Activated T-cell treated with anti-CD3 and anti-CD28 coated beads, Interleukin-2, amount 50 U/mL, for 24 hours (primary cell): ENCODE measurements at regions not wholly inside any gene's neighbourhood (a gene's known extent, or its start where the extent isn't known, plus 50 kb on each side); places are given as distances from the start of the nearest gene placed in this dataset.

ENCODE experiments used
- DNase-seq: peaks from one replicate; pipeline ENCODE4 v3.0.0-alpha.2; 2020
- H3K27ac Mint-ChIP-seq: 2 replicates; pipeline ENCODE4 v1.8.0; 2020; ENCODE audit warnings: mild to moderate bottlenecking, mixed read lengths
- H3K27me3 Mint-ChIP-seq: 2 replicates; pipeline ENCODE4 v1.8.0; 2020; ENCODE audit warnings: mixed read lengths
- H3K36me3 Mint-ChIP-seq: 2 replicates; pipeline ENCODE4 v1.8.0; 2020; ENCODE audit warnings: low read depth, mixed read lengths
- H3K4me1 Mint-ChIP-seq: 2 replicates; pipeline ENCODE4 v1.8.0; 2020; ENCODE audit warnings: low read depth, mixed read lengths
- H3K4me3 Mint-ChIP-seq: 2 replicates; pipeline ENCODE4 v1.8.0; 2020; ENCODE audit warnings: mild to moderate bottlenecking, moderate library complexity, mixed read lengths
- H3K9me3 Mint-ChIP-seq: 2 replicates; pipeline ENCODE4 v1.8.0; 2020; ENCODE audit warnings: mixed read lengths

DNA sequence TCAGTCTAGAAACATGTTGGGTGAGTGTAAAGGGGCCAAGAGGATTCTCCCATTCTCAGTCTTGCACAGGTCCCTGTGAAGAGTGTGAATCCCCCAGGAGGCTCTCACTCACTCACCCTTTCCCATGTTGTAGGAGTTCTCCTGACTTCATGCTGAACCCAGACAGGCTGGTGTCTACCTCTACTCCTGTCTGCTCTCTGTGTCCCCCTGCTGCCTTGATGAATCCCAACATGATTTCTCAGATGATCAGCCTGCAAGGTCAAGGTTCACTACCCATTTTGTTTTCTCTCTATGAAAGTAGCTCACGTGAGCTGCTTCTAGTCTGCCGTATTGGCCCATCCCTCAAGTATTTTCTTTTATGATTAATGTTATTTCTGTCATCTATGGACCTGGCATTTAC lies 500.6 kb downstream of the ETS1 start:
- DNase-seq: no peak
- Mint-ChIP-seq H3K4me3 (no peak overlapping the region), H3K9me3 (peaks cover 5% of the 10 kb centered on the region), H3K36me3 (no peaks in the 10 kb centered on the region), H3K4me1 (peaks cover 39% of the 10 kb centered on the region), H3K27ac (no peak overlapping the region), H3K27me3 (no peaks in the 10 kb centered on the region)

DNA sequence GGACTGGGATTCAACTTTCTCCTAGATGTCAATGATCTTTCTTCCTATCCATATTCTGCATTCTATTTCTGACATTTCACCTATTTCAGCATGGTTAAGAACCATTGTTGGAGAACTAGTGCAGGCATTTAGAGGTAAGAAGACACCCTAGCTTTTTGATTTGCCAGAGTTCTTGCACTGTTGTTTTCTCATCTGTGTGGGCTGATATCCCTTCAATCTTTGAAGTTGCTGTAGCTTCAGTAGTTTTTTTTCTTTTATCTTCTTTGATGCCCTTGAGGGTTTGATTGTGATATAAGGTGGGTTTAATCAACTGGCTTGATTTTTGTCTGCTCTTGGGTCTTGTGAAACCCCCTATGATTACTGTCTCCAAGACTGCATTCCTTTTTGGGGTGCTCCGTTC lies 502.1 kb downstream of the ETS1 start:
- peaks cover 44% of the 10 kb centered on the region for H3K4me1 Mint-ChIP-seq
- H3K9me3 Mint-ChIP-seq: peaks cover 5% of the 10 kb centered on the region
- H3K27me3 Mint-ChIP-seq: no peaks in the 10 kb centered on the region
- no peak for DNase-seq
- H3K4me3 Mint-ChIP-seq: no peak overlapping the region
- H3K27ac Mint-ChIP-seq: no peak overlapping the region
- no peaks in the 10 kb centered on the region for H3K36me3 Mint-ChIP-seq

DNA sequence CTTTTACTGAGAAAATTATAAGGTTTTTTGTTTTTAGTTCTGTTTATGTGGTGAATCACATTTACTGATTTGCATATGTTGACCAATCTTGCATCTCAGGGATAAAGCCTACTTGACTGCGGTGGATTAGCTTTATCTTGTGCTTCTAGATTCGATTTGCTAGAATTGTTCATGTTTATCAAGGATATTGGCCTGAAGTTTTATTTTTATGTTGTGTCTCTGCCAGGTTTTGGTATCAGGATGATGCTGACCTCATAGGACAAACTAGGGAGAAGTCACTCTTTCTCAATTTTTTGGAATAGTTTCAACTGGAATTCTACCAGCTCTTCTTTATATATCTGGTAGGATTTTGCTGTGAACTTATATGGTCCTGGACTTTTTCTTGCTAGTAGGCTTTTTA lies 504.8 kb downstream of the ETS1 start:
- Mint-ChIP-seq H3K36me3 (no peaks in the 10 kb centered on the region), H3K4me1 (peaks cover 53% of the 10 kb centered on the region), H3K27me3 (no peaks in the 10 kb centered on the region)

DNA sequence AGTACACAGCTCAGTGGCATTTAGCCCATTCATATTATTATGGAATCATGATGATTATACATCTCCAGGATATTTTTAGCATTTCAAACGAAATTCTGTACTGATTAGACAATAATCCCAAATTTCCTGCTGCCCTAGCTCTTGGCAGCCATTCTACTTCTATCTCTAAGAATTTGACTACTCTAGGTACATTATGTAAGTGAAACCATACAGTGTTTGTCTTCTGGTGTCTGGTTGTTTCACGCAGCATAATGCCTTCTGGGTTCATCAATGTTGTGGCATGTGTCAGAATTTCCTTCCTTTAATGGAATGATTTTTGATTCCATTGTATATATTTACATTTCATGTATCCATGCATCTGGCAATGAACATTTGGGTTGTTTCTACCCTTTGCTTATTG lies 517.7 kb downstream of the ETS1 start:
- no peak for DNase-seq

More for the DNA sequence above, 504.8 kb downstream of the ETS1 start:
- DNase-seq: no peak
- no peaks in the 10 kb centered on the region for H3K9me3 Mint-ChIP-seq
- no peak overlapping the region for H3K27ac Mint-ChIP-seq
- H3K4me3 Mint-ChIP-seq: no peak overlapping the region

DNA sequence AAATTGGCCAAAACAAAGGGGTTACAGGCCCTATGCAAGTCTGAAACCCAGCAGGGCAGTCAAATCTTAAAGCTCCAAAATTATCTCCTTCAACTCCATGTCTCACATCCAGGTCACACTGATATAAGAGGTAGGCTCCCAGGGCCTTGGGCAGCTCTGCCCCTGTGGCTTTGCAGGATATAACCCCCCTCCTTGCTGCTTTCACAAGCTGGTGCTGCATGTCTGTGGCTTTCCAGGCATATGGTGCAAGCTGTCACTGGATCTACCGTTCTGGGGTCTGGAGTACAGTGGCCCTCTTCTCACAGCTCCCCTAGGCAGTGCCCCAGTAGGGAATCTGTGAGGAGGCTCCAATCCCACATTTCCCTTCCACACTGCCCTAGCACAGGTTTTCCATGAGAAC lies 519.6 kb downstream of the ETS1 start:
- DNase-seq: no peak
- Mint-ChIP-seq H3K4me3 (no peak overlapping the region), H3K36me3 (no peaks in the 10 kb centered on the region), H3K4me1 (no peaks in the 10 kb centered on the region), H3K27me3 (no peaks in the 10 kb centered on the region), H3K27ac (no peak overlapping the region), H3K9me3 (peaks cover 13% of the 10 kb centered on the region)

More for the DNA sequence above, 517.7 kb downstream of the ETS1 start:
- peaks cover 3% of the 10 kb centered on the region for H3K4me1 Mint-ChIP-seq
- H3K4me3 Mint-ChIP-seq: no peak overlapping the region
- no peaks in the 10 kb centered on the region for H3K27me3 Mint-ChIP-seq
- no peaks in the 10 kb centered on the region for H3K36me3 Mint-ChIP-seq
- H3K9me3 Mint-ChIP-seq: peaks cover 5% of the 10 kb centered on the region
- no peak overlapping the region for H3K27ac Mint-ChIP-seq

DNA sequence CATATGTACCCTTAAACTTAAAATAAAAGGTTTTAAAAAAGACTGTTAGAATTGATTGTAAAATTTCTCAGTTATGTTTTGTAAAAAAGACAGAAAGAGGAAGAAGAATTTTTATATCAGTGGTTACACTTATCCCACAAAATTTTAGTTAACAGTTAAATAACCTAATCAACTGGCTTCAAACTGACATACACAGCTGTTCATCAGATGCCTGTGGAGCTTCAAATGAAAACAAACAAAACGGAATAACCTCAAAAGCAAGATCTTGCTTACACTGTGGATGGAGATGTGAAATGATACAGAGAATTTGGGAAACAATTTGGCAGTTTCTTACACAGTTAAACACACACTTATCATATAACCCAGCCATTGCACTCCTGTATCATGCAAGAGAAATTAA lies 521.0 kb downstream of the ETS1 start:
- H3K27me3 Mint-ChIP-seq: no peaks in the 10 kb centered on the region

DNA sequence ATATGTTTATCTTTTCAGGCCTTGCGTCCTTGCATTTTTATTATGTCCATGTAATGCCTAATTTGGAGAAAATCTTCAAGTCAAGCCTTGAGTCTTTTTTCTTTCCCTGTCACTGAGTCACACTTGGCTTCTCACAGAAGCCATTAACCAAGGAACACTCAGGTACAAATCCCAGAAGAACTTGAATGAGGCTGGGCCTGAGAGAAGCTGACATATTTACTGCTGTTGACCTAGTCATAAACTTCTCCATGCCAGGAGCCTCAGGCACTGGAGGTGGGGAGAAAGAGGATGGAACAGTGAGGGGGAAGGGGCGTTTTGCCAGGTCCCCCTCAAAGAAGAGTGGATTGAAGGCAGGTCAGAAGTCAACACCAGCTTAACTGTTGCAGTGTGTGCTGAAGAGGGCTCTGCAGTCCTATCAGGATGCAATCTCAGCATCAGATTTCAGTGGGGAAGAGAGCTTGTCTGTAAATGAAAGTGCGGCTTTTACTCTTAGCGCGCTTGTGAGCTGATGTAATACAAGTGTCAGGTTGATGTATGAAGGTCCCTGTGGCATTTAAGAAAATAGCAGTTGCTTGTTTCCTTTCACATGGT lies 526.0 kb downstream of the ETS1 start:
- peaks cover 8% of the 10 kb centered on the region for H3K9me3 Mint-ChIP-seq
- no peaks in the 10 kb centered on the region for H3K27me3 Mint-ChIP-seq
- H3K4me3 Mint-ChIP-seq: no peak overlapping the region
- no peak overlapping the region for H3K27ac Mint-ChIP-seq
- no peaks in the 10 kb centered on the region for H3K36me3 Mint-ChIP-seq
- H3K4me1 Mint-ChIP-seq: peaks cover 1% of the 10 kb centered on the region
- DNase-seq: no peak

More for the DNA sequence above, 521.0 kb downstream of the ETS1 start:
- Mint-ChIP-seq H3K27ac (no peak overlapping the region), H3K36me3 (no peaks in the 10 kb centered on the region), H3K4me3 (no peak overlapping the region), H3K9me3 (peaks cover 13% of the 10 kb centered on the region), H3K4me1 (peaks cover 1% of the 10 kb centered on the region)
- no peak for DNase-seq

DNA sequence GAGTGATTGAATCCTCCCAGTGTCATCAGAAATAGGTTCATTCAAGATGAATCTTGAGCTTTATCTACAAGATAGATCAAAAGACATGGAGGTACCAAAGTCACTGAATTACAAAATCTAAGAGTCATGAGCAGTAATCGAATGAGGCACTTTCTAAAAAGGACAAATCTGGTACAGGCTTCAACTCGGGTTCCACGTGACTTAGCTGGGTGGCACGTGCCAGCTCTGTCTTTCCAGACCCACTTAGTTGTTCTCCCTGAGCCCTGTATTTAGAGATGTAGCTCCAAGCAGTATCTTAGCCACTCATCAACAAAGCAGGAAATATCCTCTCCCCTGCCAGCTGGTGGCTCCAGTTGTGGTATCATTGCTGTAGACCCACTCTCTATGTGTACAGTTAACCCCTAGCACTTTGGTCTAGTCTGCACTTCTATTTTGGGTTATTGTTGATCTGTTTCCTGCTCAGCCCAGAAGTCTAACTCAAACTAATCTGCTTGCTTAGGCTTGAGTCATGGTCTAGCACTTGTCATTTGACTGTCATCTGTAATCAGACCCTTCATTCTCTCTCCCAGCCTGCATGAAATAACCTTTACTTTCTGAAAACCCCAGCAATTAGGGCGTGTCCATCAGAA lies 528.7 kb downstream of the ETS1 start:
- DNase-seq: no peak
- H3K27ac Mint-ChIP-seq: no peak overlapping the region
- H3K36me3 Mint-ChIP-seq: no peaks in the 10 kb centered on the region

DNA sequence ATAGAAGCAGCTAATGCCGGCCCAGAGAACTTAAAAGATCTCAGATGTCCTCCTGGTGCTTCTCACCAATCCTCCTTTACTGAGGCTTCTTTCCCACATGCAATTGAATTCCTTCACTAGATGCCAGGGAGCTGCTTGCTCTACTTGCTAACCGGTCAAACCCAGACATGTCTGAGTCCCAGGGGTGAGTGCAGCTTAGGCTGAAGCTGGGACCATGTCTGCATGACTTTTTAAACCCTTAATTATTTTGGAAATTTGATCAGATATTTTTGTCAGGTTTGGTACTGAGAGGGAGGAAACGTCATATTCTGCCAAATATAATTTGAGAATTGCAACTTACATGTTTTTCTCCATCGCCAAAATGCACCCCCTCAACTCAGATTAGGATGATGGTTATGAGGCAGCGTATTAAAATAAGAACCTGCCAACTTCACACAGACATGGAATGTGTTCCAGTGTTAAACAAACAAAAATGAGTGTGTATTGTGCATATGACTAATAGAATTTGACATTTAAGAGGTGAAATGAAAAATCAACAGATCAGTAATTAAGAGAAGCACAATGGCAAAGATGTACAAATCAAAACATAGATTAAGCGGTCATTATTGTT lies 529.5 kb downstream of the ETS1 start:
- H3K27me3 Mint-ChIP-seq: no peaks in the 10 kb centered on the region
- peaks cover 31% of the 10 kb centered on the region for H3K4me1 Mint-ChIP-seq
- H3K4me3 Mint-ChIP-seq: no peak overlapping the region
- H3K36me3 Mint-ChIP-seq: peaks cover 3% of the 10 kb centered on the region
- no peak for DNase-seq
- H3K27ac Mint-ChIP-seq: no peak overlapping the region
- peaks cover 4% of the 10 kb centered on the region for H3K9me3 Mint-ChIP-seq

More for the DNA sequence above, 528.7 kb downstream of the ETS1 start:
- Mint-ChIP-seq H3K4me1 (peaks cover 23% of the 10 kb centered on the region), H3K27me3 (no peaks in the 10 kb centered on the region), H3K4me3 (no peak overlapping the region), H3K9me3 (peaks cover 5% of the 10 kb centered on the region)

DNA sequence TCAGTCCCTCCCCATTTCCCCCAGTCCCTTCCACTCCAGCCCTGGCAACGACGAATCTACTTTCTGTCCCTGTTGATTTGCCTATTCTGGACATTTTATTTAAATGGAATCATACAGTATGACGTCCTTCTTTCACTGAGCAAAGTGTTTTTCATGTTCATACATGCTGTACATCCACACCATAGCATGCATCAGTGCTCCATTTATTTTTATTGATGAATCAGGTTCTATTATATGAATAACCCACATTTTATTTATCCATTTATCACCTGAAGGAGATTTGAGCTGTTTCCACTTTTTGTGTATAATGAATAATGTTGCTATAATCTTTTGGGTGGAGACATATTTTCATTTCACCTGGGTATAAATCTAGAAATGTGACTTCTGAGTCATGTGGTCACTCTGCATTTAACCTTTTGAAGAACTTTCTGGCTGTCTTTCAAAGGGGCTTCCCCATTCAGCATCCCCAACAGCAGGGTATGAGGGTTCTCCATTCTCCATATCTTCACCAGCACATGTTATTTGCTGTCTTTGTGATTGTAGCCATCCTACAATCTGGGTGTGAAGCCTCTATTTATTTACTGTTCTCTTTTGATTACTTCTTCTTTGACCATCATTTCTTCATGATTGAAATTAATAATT lies 531.7 kb downstream of the ETS1 start:
- H3K27ac Mint-ChIP-seq: no peak overlapping the region
- no peaks in the 10 kb centered on the region for H3K27me3 Mint-ChIP-seq
- peaks cover 6% of the 10 kb centered on the region for H3K36me3 Mint-ChIP-seq
- H3K4me1 Mint-ChIP-seq: peaks cover 49% of the 10 kb centered on the region
- DNase-seq: no peak
- H3K4me3 Mint-ChIP-seq: no peak overlapping the region
- H3K9me3 Mint-ChIP-seq: peaks cover 4% of the 10 kb centered on the region

DNA sequence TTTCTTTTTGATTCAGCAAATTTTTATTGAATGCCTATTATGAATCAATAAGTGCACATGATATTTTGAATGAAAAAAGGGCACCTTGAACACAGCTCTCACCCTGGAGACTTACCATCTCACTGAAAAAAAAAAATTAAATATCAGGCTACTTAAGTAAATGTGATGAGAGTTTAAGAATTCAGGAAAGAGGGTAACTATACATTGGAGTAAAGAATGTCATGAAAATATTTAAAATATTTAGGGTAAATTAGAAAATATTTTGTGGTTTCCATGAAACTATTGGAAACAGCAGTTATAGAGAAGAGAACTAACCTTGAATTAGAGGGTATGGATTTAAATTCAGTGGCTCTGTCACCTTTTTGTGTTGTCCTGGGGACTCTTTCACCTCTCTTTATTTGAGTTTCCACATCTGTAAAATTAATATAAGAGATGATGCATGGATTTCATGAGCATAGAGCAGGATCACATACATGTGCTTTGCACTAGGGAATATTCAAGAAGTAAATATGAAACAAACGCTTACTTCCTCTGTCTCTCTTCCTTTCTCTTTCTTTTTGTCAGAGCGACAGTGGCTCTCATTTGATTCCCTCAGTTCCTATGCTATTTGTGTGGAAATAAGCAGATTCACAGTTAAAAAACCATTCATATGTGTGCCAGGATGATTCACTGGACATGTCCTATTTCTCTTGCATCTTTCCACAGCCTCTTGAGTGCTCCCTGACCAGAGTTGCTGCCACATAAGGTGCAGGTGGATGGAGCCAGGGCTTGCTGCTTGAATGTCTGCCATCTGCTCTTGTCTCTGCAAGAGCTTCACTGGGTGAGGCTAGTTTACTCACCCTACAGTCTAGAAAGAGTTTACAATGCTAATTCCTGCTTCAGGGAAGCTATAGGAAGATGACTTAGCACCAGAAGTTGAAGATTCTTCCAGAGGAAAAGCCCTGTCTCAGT lies 533.1 kb downstream of the ETS1 start:
- H3K4me1 Mint-ChIP-seq: peaks cover 62% of the 10 kb centered on the region
- peaks cover 6% of the 10 kb centered on the region for H3K36me3 Mint-ChIP-seq
- no peaks in the 10 kb centered on the region for H3K27me3 Mint-ChIP-seq
- peak overlapping the region; percentile 72 for H3K4me3 Mint-ChIP-seq
- H3K9me3 Mint-ChIP-seq: peaks cover 4% of the 10 kb centered on the region
- no peak for DNase-seq
- peak overlapping the region; percentile 92 for H3K27ac Mint-ChIP-seq

DNA sequence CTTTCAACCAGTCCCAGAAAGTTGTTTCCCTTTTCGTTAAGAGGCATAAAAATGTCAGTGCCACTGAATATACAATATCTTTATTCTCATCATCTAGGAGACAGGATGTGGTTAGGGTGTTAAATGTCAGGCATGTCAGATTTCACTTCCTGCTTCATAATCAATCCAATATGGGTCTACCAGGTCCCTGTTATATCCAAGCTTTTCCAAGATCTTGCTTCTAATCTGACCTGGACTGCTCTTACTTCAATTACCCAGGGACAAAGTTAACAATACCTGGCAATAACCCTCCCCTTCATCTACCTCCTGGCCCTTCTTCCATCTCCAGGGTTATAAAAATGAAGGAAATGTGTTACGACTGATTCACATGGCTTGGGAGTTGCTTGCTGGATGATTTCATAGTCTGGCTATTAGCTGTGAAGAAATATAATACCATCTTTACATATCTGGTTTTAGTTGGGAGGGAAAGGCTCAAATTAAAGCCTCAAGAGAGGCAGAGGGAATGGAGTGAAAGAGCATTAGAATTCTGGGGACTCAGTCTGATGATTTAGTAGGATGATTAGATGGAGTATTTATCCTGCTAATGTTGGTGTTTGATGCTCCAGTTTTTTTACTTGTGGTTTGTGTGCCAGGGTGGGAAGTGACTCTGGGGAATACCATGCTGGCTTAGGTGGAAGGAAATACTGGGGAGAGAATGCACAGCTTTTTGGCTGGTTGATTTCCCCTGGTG lies 534.3 kb downstream of the ETS1 start:
- Mint-ChIP-seq H3K27ac (peak overlapping the region; percentile 92), H3K4me1 (peaks cover 71% of the 10 kb centered on the region), H3K4me3 (peak overlapping the region; percentile 58), H3K9me3 (peaks cover 4% of the 10 kb centered on the region), H3K27me3 (no peaks in the 10 kb centered on the region), H3K36me3 (peaks cover 6% of the 10 kb centered on the region)
- DNase-seq: no peak

DNA sequence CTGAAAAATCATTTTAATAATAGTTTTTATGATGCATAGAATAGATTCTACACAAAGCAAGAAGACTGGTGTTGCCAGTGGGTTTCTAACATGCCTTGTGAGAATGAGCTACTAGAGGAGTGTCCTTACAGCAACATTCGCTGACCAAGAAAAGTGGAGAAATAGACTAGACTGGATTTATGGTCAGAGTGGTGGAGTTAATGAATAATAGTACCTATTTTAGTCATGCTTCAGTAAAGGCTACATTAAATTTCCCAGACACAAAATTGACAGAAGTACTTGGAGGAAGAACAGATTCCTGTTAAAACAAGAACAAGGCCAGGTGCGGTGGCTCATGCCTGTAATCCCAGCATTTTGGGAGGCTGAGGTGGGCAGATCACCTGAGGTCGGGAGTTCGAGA lies 539.2 kb downstream of the ETS1 start:
- peaks cover 8% of the 10 kb centered on the region for H3K9me3 Mint-ChIP-seq
- no peaks in the 10 kb centered on the region for H3K27me3 Mint-ChIP-seq
- H3K4me1 Mint-ChIP-seq: peaks cover 65% of the 10 kb centered on the region
- H3K4me3 Mint-ChIP-seq: no peak overlapping the region
- DNase-seq: no peak
- H3K36me3 Mint-ChIP-seq: peaks cover 8% of the 10 kb centered on the region
- no peak overlapping the region for H3K27ac Mint-ChIP-seq

DNA sequence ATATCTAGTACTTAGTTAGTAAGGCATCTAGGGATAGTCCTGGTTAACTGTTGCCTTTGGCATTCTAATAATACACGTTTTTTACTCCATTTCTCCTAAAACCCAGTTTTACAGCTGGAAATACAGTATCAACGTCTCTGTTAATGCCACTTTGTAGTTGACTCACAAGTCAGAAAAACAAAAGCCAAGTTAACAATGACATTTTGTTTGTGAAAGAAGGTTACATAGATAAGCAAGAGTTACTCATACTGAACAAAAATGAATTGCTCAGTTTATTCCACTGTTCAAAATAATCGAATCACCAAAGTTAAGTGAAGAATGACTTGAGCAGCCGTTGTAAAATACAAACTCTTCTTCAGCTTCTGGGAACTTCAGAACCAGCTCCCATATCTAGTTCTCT lies 540.3 kb downstream of the ETS1 start:
- peaks cover 4% of the 10 kb centered on the region for H3K36me3 Mint-ChIP-seq
- no peak for DNase-seq
- H3K4me1 Mint-ChIP-seq: peaks cover 60% of the 10 kb centered on the region
- no peak overlapping the region for H3K27ac Mint-ChIP-seq
- H3K9me3 Mint-ChIP-seq: peaks cover 7% of the 10 kb centered on the region
- H3K4me3 Mint-ChIP-seq: no peak overlapping the region
- no peaks in the 10 kb centered on the region for H3K27me3 Mint-ChIP-seq
